HL-60 (cell line): ENCODE measurements at regions not wholly inside any gene's neighbourhood (a gene's known extent, or its start where the extent isn't known, plus 50 kb on each side); places are given as distances from the start of the nearest gene placed in this dataset.

Experiments used
- CTCF ChIP-seq: IDR thresholded peaks from one replicate; pipeline ENCODE4 v1.5.1; 2011; ENCODE audit warnings: low read length, control low read depth, inconsistent platforms; ENCODE audit not compliant: insufficient read depth
- GABPA ChIP-seq: IDR thresholded peaks from 2 replicates; pipeline ENCODE4 v1.6.1; 2012; ENCODE audit warnings: low read depth
- POLR2AphosphoS5 ChIP-seq: IDR thresholded peaks from 2 replicates; pipeline ENCODE4 v1.6.1; 2012; ENCODE audit warnings: low read depth
- REST ChIP-seq: IDR thresholded peaks from 2 replicates; pipeline ENCODE4 v1.6.1; 2012; ENCODE audit warnings: low read depth; ENCODE audit not compliant: insufficient replicate concordance

DNA sequence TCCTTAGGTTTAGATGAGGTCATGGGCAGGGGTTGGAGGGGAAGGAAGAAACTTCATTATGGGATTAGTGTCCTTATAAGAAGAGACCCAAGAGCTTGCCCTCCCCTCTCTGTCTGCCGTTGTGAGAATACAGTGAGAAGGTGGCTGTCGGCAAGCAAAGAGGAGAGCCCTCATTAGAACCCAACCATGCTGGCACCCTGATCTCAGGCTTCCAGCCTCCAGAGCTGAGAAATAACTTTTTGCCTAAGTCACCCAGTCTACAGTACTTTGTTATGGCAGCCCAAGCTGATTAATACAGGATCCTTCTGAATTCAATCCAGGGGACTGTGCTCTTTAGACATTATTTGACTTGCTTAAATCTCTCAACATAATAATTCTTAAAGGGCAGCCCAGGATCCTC lies 209.0 kb downstream of the RNF152 start:
- no peak for TF ChIP-seq POLR2AphosphoS5
- TF ChIP-seq REST: no peak
- no peak for TF ChIP-seq CTCF
- no peak for TF ChIP-seq GABPA
